HG03039 (cell line): ENCODE measurements at regions not wholly inside any gene's neighbourhood (a gene's known extent, or its start where the extent isn't known, plus 50 kb on each side); places are given as distances from the start of the nearest gene placed in this dataset.

Source experiments
- ATAC-seq: cut with Tn5 transposase; IDR thresholded peaks from one replicate; pipeline ENCODE4 v1.9.1; 2021; ENCODE audit warnings: mild to moderate bottlenecking, moderate library complexity; ENCODE audit not compliant: unreplicated experiment

- ATAC-seq = no peak
Measured at GRCh38 chr9:81394881-81395675, 294.3 kb downstream of the TLE1 start.

- ATAC-seq = no peak
Measured at GRCh38 chr9:81393985-81394811, 295.1 kb downstream of the TLE1 start.

- ATAC-seq = no peak
Measured at GRCh38 chr9:81391457-81391825, 297.9 kb downstream of the TLE1 start.

GRCh38 chr9:81390792-81391456 is 298.4 kb downstream of the TLE1 start:
- ATAC-seq = no peak

GRCh38 chr9:81389569-81389993 is 299.8 kb downstream of the TLE1 start:
- ATAC-seq = no peak

GRCh38 chr9:81388831-81389230 is 300.5 kb downstream of the TLE1 start:
- ATAC-seq = no peak

GRCh38 chr9:81387360-81388106 is 301.8 kb downstream of the TLE1 start:
- ATAC-seq = no peak

- ATAC-seq = no peak
Measured at GRCh38 chr9:81384911-81385310, 304.4 kb downstream of the TLE1 start.

GRCh38 chr9:81382281-81382680 is 307.1 kb downstream of the TLE1 start:
- ATAC-seq = no peak

GRCh38 chr9:81381694-81382093 is 307.7 kb downstream of the TLE1 start:
- ATAC-seq = no peak

- ATAC-seq = no peak
Measured at GRCh38 chr9:81380504-81381359, 308.6 kb downstream of the TLE1 start.

- no peak for ATAC-seq
Measured at GRCh38 chr9:81379655-81380054, 309.7 kb downstream of the TLE1 start.

GRCh38 chr9:81377921-81378320 is 311.4 kb downstream of the TLE1 start:
- no peak for ATAC-seq

GRCh38 chr9:81377320-81377719 is 312.0 kb downstream of the TLE1 start:
- no peak for ATAC-seq

GRCh38 chr9:81375187-81376100 is 313.9 kb downstream of the TLE1 start:
- ATAC-seq = no peak

- no peak for ATAC-seq
Measured at GRCh38 chr9:81374459-81375186, 314.7 kb downstream of the TLE1 start.

GRCh38 chr9:81373294-81373693 is 316.1 kb downstream of the TLE1 start:
- ATAC-seq = no peak

- ATAC-seq = no peak
Measured at GRCh38 chr9:81372628-81373191, 316.6 kb downstream of the TLE1 start.
